Epithelial cell of esophagus (primary cell): ENCODE measurements at regions not wholly inside any gene's neighbourhood (a gene's known extent, or its start where the extent isn't known, plus 50 kb on each side); places are given as distances from the start of the nearest gene placed in this dataset.

Experiments
- DNase-seq: peaks from one replicate; pipeline ENCODE4 v3.0.0; 2010; ENCODE audit warnings: low read depth
- H3K4me3 ChIP-seq: 2 replicates; pipeline ENCODE4 v1.5.1; 2011; ENCODE audit warnings: mild to moderate bottlenecking, low read length, control low read depth
- CTCF ChIP-seq: IDR thresholded peaks from 2 replicates; pipeline ENCODE4 v1.5.1; 2011; ENCODE audit warnings: low read depth, mild to moderate bottlenecking, low read length, control low read depth, inconsistent platforms; ENCODE audit not compliant: insufficient read depth; ENCODE audit errors: missing control alignments

GRCh38 chr14:98510392-98510791 lies 761.6 kb downstream of the BCL11B start:
- TF ChIP-seq CTCF: no peak
- no peak overlapping the region for H3K4me3 ChIP-seq
- DNase-seq: no peak

GRCh38 chr14:98512501-98513251 lies 759.3 kb downstream of the BCL11B start:
- no peak overlapping the region for H3K4me3 ChIP-seq
- DNase-seq: no peak

GRCh38 chr14:98513558-98513957 lies 758.4 kb downstream of the BCL11B start:
- TF ChIP-seq CTCF: no peak
- H3K4me3 ChIP-seq: no peak overlapping the region
- DNase-seq: peak; percentile 19

More at GRCh38 chr14:98512501-98513251, 759.3 kb downstream of the BCL11B start:
- TF ChIP-seq CTCF: no peak

GRCh38 chr14:98514016-98514415 lies 758.0 kb downstream of the BCL11B start:
- H3K4me3 ChIP-seq: no peak overlapping the region
- TF ChIP-seq CTCF: no peak
- no peak for DNase-seq

- H3K4me3 ChIP-seq: no peak overlapping the region
- no peak for DNase-seq
- no peak for TF ChIP-seq CTCF
Measured at GRCh38 chr14:98536256-98536655, 735.7 kb downstream of the BCL11B start.

DNA sequence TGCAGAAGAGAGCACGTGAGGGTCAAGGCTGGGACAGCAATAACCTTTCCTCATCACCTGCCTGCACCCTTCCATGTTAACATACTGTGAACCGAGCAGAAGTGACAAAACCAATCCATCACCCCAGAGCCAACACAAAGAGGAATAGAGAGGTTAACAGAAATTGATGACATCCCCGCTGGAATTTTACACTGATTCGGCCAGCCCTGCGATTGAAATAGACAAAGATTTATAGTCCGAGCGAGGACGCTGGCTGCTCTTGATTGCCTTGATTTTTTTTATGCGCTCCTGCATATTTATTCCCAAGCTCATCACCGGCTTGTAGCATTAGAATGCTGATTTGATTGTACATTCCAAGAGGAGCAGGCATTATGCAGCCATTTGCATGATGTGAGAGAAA lies 729.7 kb downstream of the BCL11B start:
- TF ChIP-seq CTCF: no peak
- DNase-seq: no peak
- no peak overlapping the region for H3K4me3 ChIP-seq

GRCh38 chr14:98543074-98543473 lies 728.9 kb downstream of the BCL11B start:
- no peak overlapping the region for H3K4me3 ChIP-seq
- no peak for DNase-seq
- no peak for TF ChIP-seq CTCF
